Hypothalamus (tissue), 51 donors: ENCODE measurements at regions not wholly inside any gene's neighbourhood (a gene's known extent, or its start where the extent isn't known, plus 50 kb on each side); places are given as distances from the start of the nearest gene placed in this dataset.

Experiments
- DNase-seq, 51 donors: peaks; one replicate each; lab custom pipeline; 2025; lab: John Stamatoyannopoulos, UW

GRCh38 chr7:96638669-96639068, 71.0 kb downstream of the SEM1 start:
- no peak for DNase-seq

DNA sequence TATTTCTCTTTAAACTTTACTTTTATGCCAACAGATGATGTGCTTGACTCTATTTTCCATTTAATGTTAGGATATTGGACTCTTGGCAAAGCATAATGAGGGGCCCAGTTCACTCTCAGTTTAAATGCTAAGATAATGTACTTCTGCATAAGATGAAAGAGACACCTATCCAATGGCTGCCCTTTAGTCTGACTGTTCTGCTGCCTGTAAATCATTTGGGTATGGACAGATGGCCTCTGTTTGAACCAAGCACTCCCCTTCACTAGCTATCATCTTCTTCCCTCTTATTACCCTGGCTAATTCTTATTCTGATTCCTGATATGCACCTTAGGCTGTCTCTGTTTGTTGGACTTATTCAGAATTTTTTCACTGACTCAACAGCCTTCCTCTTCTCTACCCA, 72.1 kb downstream of the SEM1 start:
- no peak for DNase-seq

- no peak for DNase-seq
These were observed 72.7 kb downstream of the SEM1 start for GRCh38 chr7:96636979-96637378.

DNA sequence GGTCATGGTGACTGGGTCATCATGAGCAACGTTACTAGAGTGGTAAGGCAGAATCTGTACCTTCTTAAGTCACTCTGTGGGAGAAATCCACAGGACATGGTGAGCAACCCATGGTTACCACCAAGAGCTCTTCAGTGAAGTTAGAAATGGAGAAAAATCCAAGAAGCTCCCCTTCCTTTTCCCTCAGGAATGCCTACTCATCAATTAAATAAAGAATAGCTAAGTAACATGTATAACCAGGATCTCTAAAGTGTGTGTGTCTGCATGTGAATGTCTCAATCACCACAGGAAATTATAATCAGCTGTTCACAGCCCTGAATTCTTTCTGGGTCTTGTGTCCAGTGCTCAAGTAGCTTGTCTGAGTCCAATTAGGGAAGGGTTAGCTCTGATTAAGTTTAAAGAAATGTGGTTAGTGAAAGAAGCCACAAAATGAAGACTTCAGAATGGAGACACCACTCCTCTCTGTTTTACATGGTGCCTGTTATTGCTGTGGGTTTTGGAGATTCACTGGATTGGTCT, 73.2 kb downstream of the SEM1 start:
- DNase-seq = no peak

DNA sequence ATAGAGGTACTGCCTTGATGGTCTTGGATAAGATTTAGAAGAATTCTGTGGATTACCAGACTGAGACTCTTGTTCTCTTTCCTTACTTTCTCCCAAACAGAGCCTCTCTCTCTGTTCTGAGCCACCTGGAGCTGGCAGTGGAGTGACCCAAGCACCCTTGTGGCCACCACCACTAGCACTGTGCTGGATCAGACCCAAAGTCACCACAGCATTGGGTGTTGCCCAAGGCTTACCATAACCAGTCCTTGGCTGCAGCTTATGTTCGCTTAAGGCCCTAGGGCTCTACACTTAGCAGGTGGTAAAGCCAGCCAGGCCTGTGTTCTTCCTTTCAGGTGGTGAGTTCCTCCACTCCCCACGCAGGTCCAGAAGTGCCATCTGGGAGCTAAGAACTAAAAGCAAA, 79.8 kb downstream of the SEM1 start:
- DNase-seq = no peak

DNA sequence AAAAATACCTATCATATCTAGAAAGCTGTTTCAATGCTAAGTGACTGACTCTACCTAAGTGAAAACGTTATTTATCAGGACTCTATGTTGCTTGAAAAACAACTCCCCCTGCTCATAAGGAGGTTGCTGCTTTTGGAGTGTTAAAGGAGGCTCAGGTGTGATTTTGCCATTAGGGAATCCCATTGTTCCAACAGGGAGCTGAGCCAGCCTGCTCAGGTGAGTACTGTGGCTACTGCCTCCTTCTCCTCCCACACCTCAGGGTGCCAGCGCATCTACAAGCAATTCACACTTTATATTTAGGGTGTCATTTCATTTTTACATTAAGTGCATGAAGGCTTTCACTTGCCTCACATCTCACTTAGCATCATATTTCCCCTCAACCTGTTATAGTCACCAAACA, 84.7 kb downstream of the SEM1 start:
- no peak for DNase-seq

- no peak for DNase-seq
These were observed 87.7 kb downstream of the SEM1 start for GRCh38 chr7:96621932-96622331.

DNA sequence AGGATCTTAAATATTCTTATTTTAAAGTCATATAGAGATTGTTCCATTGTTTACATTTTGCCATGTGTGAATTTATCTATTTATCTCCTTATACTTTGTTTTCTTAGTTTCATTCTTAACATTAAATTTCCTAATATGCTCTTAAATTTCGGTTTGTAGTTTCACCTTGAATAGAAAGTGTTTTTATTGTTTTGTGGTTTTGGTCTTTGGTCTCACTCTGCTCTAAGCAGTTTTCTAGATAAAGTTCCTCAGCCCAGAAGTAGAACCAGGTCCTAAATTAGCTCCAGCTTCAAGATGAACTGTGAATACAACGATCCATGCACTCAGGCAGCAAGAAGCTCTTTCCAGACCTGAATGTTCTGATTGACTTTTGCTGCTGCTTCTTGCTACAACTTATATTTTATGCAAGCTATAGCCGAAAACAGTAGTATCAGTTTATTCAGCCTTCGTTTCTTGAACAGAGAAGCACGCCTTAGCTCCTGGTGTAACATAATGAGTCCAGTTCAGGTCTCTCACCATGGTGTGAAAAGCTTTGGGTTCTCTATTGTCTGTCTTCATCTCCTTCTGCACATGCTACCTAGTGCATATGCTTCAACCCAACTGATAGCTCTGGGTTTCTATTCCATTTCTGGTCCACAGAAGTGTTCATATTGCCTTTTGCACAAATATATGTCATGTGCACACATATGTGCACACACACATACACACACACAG, 95.3 kb downstream of the SEM1 start:
- no peak for DNase-seq

GRCh38 chr7:96612034-96612433, 97.6 kb downstream of the SEM1 start:
- no peak for DNase-seq

DNA sequence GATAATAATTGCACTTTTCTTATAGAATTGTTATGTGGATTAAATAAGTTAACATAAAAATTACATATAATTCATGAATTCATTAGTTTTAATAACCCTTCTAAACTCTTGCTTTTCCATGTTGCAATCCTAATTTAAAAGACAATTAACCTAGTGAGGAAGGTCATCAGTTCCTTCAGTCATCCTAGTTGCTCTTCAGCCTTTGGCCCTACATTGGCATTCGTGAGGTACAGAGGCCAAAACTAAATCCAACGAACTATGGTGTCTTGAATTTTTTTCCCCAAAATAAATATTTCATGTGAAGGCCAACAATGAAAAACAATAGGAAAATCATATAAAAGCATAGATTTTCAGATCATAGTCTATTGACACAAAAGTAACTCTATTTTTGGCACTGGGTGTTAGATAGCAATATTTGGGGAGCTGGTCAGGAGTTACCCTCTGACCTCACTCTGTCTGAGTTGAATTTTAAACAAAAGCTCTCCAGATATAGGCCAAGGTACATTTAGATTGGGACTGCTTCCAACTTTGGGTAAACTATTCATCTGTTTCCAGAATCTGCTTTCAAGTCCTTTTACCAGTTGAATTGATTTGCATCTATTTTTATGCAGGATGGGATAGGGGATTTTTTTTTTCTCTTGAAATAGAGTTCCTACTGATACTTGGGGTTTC, 104.5 kb downstream of the SEM1 start:
- no peak for DNase-seq

GRCh38 chr7:96599288-96599936, 110.2 kb downstream of the SEM1 start:
- no peak for DNase-seq

GRCh38 chr7:96598421-96598820, 111.2 kb downstream of the SEM1 start:
- DNase-seq = no peak

- no peak for DNase-seq
These were observed 113.4 kb downstream of the SEM1 start for GRCh38 chr7:96596120-96596826.

GRCh38 chr7:96591900-96592676, 117.6 kb downstream of the SEM1 start:
- DNase-seq = peak in 1 of 51 donors; percentile 4

DNA sequence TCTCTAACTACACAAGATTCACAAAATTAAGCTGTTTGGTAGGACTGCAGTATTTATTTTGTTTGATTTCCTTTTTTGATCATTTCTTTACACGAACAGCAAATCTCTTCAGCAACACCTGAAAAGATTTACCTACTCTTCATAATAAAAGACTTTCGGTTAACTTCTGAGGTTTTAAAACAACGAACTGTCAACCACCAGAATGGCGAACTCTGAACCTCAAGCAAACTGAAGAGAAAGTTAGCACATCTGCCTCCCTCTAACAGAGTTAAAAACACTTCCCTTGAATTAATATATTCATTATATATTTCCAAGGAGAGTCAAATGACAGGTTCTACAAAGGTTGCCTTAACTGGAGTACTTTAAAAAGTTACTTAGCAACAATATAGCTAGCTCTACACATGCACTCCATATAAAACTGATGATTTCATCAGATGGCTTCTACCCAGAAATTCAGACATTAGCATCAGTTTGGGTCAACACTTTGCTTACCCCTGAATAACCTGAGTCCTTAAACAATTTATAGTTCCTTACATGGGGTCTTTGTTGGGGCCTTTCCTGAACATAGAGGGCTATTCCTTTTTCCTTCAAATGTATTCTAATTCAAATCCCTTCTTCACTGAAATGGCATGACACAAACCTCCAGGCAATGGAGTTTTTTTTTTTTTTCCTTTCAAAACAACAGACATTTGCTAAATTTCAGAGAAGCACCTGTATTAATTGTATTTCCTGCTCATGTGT, 118.3 kb downstream of the SEM1 start:
- DNase-seq = no peak

DNA sequence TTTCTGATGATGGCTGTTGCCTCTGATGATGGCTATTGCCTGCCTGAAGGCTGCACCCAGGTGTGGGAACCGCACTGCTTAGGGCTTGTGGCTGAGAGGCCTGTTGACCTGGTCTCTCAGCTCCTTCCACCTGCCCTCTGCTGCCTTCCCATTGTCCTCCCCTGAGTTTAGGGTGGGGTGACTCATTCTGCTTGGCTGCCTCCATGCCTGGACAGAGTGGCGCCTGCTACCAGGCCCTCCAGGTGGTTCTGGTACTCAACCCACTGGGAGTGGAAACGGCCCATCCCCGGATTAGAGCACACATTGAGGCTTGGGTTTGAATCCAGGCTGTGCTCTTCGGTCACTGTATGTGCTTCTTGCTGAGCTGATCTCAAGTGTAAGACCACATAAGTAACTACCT, 120.6 kb downstream of the SEM1 start:
- DNase-seq = no peak

- DNase-seq = no peak
These were observed 130.5 kb downstream of the SEM1 start for GRCh38 chr7:96579119-96579518.

DNA sequence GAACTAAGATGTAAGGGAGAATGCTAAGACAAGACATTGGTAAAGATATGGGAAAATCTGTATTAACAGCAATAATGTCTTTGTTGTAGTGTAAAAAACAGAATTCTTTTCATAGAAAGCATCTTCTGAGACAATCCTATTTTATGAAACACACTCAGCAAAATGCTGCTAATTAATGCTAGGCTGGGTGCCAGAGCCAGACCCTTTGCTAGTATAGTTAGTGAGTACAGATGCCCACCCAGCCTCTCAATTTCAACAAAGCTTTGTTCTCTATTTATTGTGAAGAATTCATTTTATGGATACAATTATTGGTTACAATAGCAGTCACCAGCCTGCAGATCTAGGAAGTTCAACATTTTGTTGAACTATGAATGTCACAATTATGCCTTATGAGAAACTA, 131.0 kb downstream of the SEM1 start:
- DNase-seq = no peak

DNA sequence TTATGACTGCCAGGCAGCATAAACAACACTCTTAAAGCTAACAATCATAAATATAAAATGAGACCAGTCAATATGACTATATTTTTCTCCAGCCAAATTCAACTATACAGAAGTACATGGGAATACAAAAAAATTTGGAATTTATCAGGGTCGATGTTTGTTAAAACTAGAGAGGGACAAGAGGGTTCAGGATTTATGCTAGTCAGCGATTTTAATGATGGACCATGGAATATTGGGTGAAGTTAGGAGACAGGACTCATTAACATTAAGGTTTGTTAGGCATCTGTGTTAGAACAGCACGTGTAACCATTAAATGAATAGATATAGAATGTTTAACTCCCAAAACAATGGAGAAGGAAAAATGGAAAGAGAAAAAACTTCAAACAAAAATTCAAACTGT, 146.2 kb downstream of the SEM1 start:
- no peak for DNase-seq

- no peak for DNase-seq
These were observed 146.7 kb downstream of the SEM1 start for GRCh38 chr7:96562966-96563365.
